Mesenchymal stem cell (in vitro differentiated cells and primary cell): ENCODE measurements at regions not wholly inside any gene's neighbourhood (a gene's known extent, or its start where the extent isn't known, plus 50 kb on each side); places are given as distances from the start of the nearest gene placed in this dataset.

Source experiments
- DNase-seq: peaks from one replicate; pipeline ENCODE4 v3.0.0-alpha.2; 2013
- H2AFZ ChIP-seq: one replicate; pipeline ENCODE4 v1.6.1; 2013; ENCODE audit warnings: low read depth, mild to moderate bottlenecking, control low read depth, inconsistent platforms, low read length, moderate library complexity
- H2AK5ac ChIP-seq: 2 replicates; pipeline ENCODE4 v1.6.1; 2013; ENCODE audit warnings: low read length, moderate library complexity, mild to moderate bottlenecking, inconsistent platforms; ENCODE audit not compliant: severe bottlenecking
- H2BK120ac ChIP-seq: one replicate; pipeline ENCODE4 v1.6.1; 2013; ENCODE audit warnings: low read depth, mild to moderate bottlenecking, inconsistent platforms, low read length, moderate library complexity
- H2BK12ac ChIP-seq, 2 experiments: one replicate each; pipeline ENCODE4 v1.6.1; 2013; ENCODE audit warnings: inconsistent platforms in 2 of 2, low read length in 2 of 2, mild to moderate bottlenecking in 2 of 2, moderate library complexity in 2 of 2, control low read depth in 1 of 2
- H2BK15ac ChIP-seq: one replicate; pipeline ENCODE4 v1.6.1; 2013; ENCODE audit warnings: mild to moderate bottlenecking, low read depth, inconsistent platforms; ENCODE audit not compliant: poor library complexity, severe bottlenecking
- H2BK5ac ChIP-seq: 2 replicates; pipeline ENCODE4 v1.6.1; 2013; ENCODE audit warnings: low read depth, mild to moderate bottlenecking, low read length, control low read depth, inconsistent platforms; ENCODE audit not compliant: poor library complexity, severe bottlenecking
- H3K14ac ChIP-seq, 2 experiments: one replicate each; pipeline ENCODE4 v1.6.1; 2013; ENCODE audit warnings: inconsistent platforms in 2 of 2, low read length in 2 of 2, control low read depth in 1 of 2, mild to moderate bottlenecking in 1 of 2, moderate library complexity in 1 of 2
- H3K18ac ChIP-seq, 2 experiments: one replicate each; pipeline ENCODE4 v1.6.1; 2013; ENCODE audit warnings: inconsistent platforms in 2 of 2, low read length in 2 of 2, control low read depth in 1 of 2, low read depth in 1 of 2, mild to moderate bottlenecking in 1 of 2
- H3K23ac ChIP-seq, 2 experiments: one replicate each; pipeline ENCODE4 v1.6.1; 2013; ENCODE audit warnings: inconsistent platforms in 2 of 2, low read length in 2 of 2, mild to moderate bottlenecking in 2 of 2, moderate library complexity in 2 of 2, control low read depth in 1 of 2
- H3K27ac ChIP-seq: 2 replicates; pipeline ENCODE4 v1.5.1; 2013; ENCODE audit warnings: mild to moderate bottlenecking, moderate library complexity, low read length, control low read depth, inconsistent platforms; ENCODE audit not compliant: poor library complexity, severe bottlenecking
- H3K27me3 ChIP-seq, 2 experiments: 2 replicates each; pipeline versions ENCODE4 v1.6.1 to v1.7.0; 2013; ENCODE audit warnings: low read length in 2 of 2, mild to moderate bottlenecking in 2 of 2, moderate library complexity in 2 of 2, control low read depth in 1 of 2, inconsistent platforms in 1 of 2; ENCODE audit not compliant: control insufficient read depth in 1 of 2, insufficient read depth in 1 of 2
- H3K36me3 ChIP-seq, 2 experiments: 2 replicates each; pipeline versions ENCODE4 v1.6.1 to v1.7.0; 2013; ENCODE audit warnings: low read length in 2 of 2, control low read depth in 1 of 2, inconsistent platforms in 1 of 2, low read depth in 1 of 2, mild to moderate bottlenecking in 1 of 2; ENCODE audit not compliant: insufficient read depth in 2 of 2, control insufficient read depth in 1 of 2
- H3K4ac ChIP-seq, 2 experiments: one replicate each; pipeline ENCODE4 v1.6.1; 2013; ENCODE audit warnings: inconsistent platforms in 2 of 2, low read length in 2 of 2, mild to moderate bottlenecking in 2 of 2, moderate library complexity in 2 of 2, control low read depth in 1 of 2, low read depth in 1 of 2
- H3K4me1 ChIP-seq: 2 replicates; pipeline ENCODE4 v1.6.1; 2013; ENCODE audit warnings: low read depth, low read length, control low read depth; ENCODE audit not compliant: control insufficient read depth, insufficient read depth
- H3K4me2 ChIP-seq: 2 replicates; pipeline ENCODE4 v1.6.1; 2013; ENCODE audit warnings: low read length, mild to moderate bottlenecking, inconsistent platforms; ENCODE audit not compliant: poor library complexity, severe bottlenecking
- H3K4me3 ChIP-seq, 2 experiments: 2 replicates each; pipeline versions ENCODE4 v1.5.1 to v1.7.0; 2013; ENCODE audit warnings: low read length in 2 of 2, mild to moderate bottlenecking in 2 of 2, control low read depth in 1 of 2, low read depth in 1 of 2; ENCODE audit not compliant: insufficient read depth in 1 of 2
- H3K79me1 ChIP-seq: replicated peaks from 2 replicates; pipeline ENCODE4 v1.6.1; 2013; ENCODE audit warnings: mild to moderate bottlenecking, control low read depth, low read length, inconsistent platforms; ENCODE audit not compliant: poor library complexity, severe bottlenecking
- H3K9ac ChIP-seq: 2 replicates; pipeline ENCODE4 v1.7.0; 2013; ENCODE audit warnings: mild to moderate bottlenecking, low read length, moderate library complexity
- H3K9me3 ChIP-seq: 2 replicates; pipeline ENCODE4 v1.7.0; 2013; ENCODE audit warnings: mild to moderate bottlenecking, low read length; ENCODE audit not compliant: control insufficient read depth
- H4K8ac ChIP-seq: one replicate; pipeline ENCODE4 v1.6.1; 2013; ENCODE audit warnings: inconsistent platforms, mild to moderate bottlenecking, low read length, moderate library complexity
- H4K91ac ChIP-seq: one replicate; pipeline ENCODE4 v1.6.1; 2013; ENCODE audit warnings: mild to moderate bottlenecking, low read length, inconsistent platforms
- whole genome bisulfite sequencing: methylation state at CpG from one replicate; pipeline ENCODE4 v1.1.7; 2013; ENCODE audit warnings: mixed read lengths; 5-methylcytosine and 5-hydroxymethylcytosine counted together

DNA sequence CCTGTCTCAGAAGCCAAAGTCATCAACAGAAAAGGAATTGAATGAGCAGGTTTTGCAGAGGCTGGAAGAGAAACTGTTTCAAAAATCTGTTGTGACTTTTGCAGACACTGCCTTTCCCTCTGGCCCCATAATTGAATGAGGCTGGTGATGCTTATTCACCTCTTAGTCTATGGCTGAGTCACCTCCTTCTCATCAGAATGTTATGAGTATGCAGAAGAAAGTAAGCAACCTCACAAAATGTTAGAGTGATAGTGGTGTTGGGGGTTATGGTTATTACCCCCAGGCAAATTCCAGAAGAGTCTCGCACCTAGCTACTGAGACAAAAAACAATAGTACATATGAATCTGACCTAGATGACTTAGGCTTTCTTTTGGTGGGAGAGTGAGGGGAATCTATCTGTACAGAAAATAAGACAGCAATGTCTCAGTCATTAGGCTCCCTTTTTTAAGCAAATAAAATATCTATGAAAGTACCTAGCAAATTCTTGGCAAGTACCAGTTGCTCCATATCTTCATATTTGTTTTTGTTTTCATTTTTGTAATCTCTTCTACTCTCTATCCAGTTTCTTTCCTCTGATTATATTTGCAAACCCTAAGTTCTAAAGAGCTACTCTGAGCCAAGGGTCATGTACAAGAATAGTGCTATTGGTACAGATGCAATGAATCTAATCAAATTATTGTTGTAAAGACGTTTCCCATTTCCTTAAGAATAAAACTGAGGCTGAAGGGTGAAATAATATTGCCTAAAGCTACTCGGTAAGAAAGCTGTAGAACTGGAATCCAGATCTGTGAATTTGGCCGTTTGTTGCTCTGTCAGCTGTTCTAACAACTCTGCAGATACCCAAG, 498.1 kb upstream of the TNC start:
- H2BK15ac ChIP-seq, result no peak overlapping the region
- H3K9ac ChIP-seq, result peak overlapping the region; percentile 83
- peaks cover 0 to 12% of the 10 kb centered on the region in 2 experiments for H3K36me3 ChIP-seq
- no peak overlapping the region for H2AFZ ChIP-seq
- no peak overlapping the region for H2BK12ac ChIP-seq
- WGBS, result 98% methylated on average over 3 of the region's 4 CpGs
- H3K18ac ChIP-seq, result peak overlapping the region in 1 of 2 experiments; percentile 17
- H3K4me2 ChIP-seq, result no peak overlapping the region
- peak overlapping the region; percentile 86 for H3K27ac ChIP-seq
- no peak overlapping the region for H3K4ac ChIP-seq
- H3K4me1 ChIP-seq, result peaks cover 2% of the 10 kb centered on the region
- peak; percentile 78 for DNase-seq
- no peak overlapping the region for H3K14ac ChIP-seq
- H3K4me3 ChIP-seq, result peak overlapping the region in 1 of 2 experiments; percentile 5
- H3K79me1 ChIP-seq, result no peaks in the 10 kb centered on the region
- H3K27me3 ChIP-seq, result no peaks in the 10 kb centered on the region
- no peak overlapping the region for H4K8ac ChIP-seq
- H3K9me3 ChIP-seq, result no peaks in the 10 kb centered on the region
- no peak overlapping the region for H3K23ac ChIP-seq
- no peak overlapping the region for H2AK5ac ChIP-seq
- H4K91ac ChIP-seq, result no peak overlapping the region
- peak overlapping the region; percentile 24 for H2BK5ac ChIP-seq
- H2BK120ac ChIP-seq, result peak overlapping the region; percentile 37

DNA sequence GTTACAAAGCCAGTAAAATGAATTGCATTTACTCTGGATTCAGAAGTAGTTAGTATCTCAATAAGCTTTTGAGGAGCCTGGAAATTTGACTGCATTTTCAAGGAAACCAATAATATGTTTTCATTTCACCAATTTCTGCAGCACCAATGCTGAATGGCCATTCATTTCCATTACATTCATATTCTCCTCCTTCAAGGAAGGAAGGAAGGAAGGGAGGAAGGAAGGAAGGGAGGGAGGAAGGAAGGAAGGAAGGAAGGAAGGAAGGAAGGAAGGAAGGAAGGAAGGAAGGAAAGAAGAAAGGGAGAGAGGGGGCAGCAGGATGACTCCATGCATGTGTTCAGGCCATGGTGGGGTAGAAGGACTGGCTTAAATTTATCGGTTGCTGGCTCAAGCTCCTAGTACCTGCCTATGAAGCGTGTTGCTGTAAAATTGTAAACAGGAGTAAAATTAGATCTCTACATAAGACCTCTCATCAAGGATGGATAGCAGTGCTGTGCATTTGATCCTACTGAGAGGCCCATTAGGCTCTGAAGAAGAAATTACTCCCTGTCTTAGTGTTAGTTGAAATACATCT, 498.8 kb upstream of the TNC start:
- Histone ChIP-seq H3K23ac (no peak overlapping the region), H3K18ac (no peak overlapping the region), H2BK120ac (no peak overlapping the region), H2AK5ac (no peak overlapping the region), H3K4me2 (no peak overlapping the region), H2BK12ac (no peak overlapping the region), H3K36me3 (peaks cover 0 to 12% of the 10 kb centered on the region in 2 experiments), H3K14ac (no peak overlapping the region), H3K27ac (peak overlapping the region; percentile 33), H2AFZ (no peak overlapping the region), H4K8ac (no peak overlapping the region), H3K9ac (peak overlapping the region; percentile 83), H3K79me1 (no peaks in the 10 kb centered on the region), H3K4me3 (no peak overlapping the region), H3K27me3 (no peaks in the 10 kb centered on the region), H2BK5ac (no peak overlapping the region), H3K4me1 (peaks cover 2% of the 10 kb centered on the region), H3K9me3 (peaks cover 4% of the 10 kb centered on the region), H3K4ac (no peak overlapping the region), H2BK15ac (no peak overlapping the region), H4K91ac (no peak overlapping the region)
- DNase-seq, result no peak
- 100% methylated on average over 2 of the region's 2 CpGs for WGBS

DNA sequence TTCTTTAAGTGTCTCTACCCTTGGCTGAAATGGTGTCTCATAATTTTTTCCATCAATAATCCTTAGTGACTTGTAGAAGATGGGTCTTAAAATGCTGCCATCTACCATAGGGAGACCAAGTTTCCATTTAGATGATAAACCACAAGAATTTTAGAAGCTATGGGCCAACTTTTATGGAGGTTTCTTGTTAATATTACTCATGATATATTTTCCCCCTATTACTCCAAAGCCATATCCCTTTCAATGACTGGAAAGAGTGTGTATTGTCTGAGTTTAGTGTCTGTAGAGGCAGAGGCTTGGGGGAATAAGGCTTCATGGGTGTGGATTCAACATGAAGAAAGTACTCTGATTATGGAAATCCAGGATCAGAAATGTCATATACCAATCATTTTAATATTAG, 507.3 kb upstream of the TNC start:
- no peak overlapping the region for H3K4ac ChIP-seq
- H2AK5ac ChIP-seq, result no peak overlapping the region
- no peaks in the 10 kb centered on the region for H3K27me3 ChIP-seq
- no peak overlapping the region for H2BK15ac ChIP-seq
- H2BK12ac ChIP-seq, result no peak overlapping the region
- no peak overlapping the region for H3K4me2 ChIP-seq
- H2BK120ac ChIP-seq, result no peak overlapping the region
- no peak overlapping the region for H3K4me3 ChIP-seq
- H3K27ac ChIP-seq, result no peak overlapping the region
- H2AFZ ChIP-seq, result no peak overlapping the region
- no peak overlapping the region for H3K14ac ChIP-seq
- peaks cover 0 to 3% of the 10 kb centered on the region in 2 experiments for H3K36me3 ChIP-seq
- H3K18ac ChIP-seq, result no peak overlapping the region
- DNase-seq, result no peak
- no peaks in the 10 kb centered on the region for H3K4me1 ChIP-seq
- H3K79me1 ChIP-seq, result no peaks in the 10 kb centered on the region
- H3K9me3 ChIP-seq, result peaks cover 16% of the 10 kb centered on the region
- no peak overlapping the region for H3K9ac ChIP-seq
- no peak overlapping the region for H4K8ac ChIP-seq
- no peak overlapping the region for H2BK5ac ChIP-seq
- H4K91ac ChIP-seq, result no peak overlapping the region
- H3K23ac ChIP-seq, result no peak overlapping the region

DNA sequence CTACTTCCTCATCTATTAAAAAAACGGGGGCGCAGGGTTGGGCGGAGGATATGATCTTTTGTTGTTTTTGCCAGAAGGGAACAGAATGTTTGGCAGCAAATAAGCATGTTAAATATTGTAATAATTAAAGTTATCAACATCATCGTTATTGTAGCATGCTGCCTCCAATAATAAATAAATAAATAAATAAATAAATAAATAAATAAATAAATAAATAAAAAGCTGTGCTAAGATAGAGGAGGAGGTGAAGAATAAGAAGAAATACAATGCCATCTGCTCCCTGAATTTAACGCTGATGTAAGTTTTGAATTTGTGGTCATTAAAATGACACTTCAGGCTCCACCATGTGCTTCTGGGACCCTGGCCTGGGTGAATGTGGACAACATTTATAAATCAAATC, 508.0 kb upstream of the TNC start:
- 98% methylated on average over 4 of the region's 5 CpGs for WGBS
- Histone ChIP-seq H3K79me1 (no peaks in the 10 kb centered on the region), H3K4me1 (no peaks in the 10 kb centered on the region)

More for the DNA sequence above, 508.0 kb upstream of the TNC start:
- Histone ChIP-seq H2BK5ac (no peak overlapping the region), H3K36me3 (peaks cover 0 to 3% of the 10 kb centered on the region in 2 experiments), H3K4me2 (no peak overlapping the region), H2BK120ac (no peak overlapping the region), H3K14ac (no peak overlapping the region), H4K91ac (no peak overlapping the region), H4K8ac (no peak overlapping the region), H2AFZ (no peak overlapping the region), H3K4ac (peak overlapping the region in 1 of 2 experiments; percentile 28), H3K23ac (no peak overlapping the region), H3K27me3 (no peaks in the 10 kb centered on the region), H2BK12ac (no peak overlapping the region), H2BK15ac (no peak overlapping the region), H3K4me3 (no peak overlapping the region), H3K9ac (no peak overlapping the region), H3K18ac (no peak overlapping the region), H2AK5ac (no peak overlapping the region), H3K27ac (no peak overlapping the region), H3K9me3 (peaks cover 16% of the 10 kb centered on the region)
- no peak for DNase-seq
